GM12873 (cell line): ENCODE measurements at regions not wholly inside any gene's neighbourhood (a gene's known extent, or its start where the extent isn't known, plus 50 kb on each side); places are given as distances from the start of the nearest gene placed in this dataset.

Experiments used
- TF ChIP-seq, protein P1 (sequence below): IDR thresholded peaks from 2 replicates; pipeline ENCODE4 v1.5.1; 2012; ENCODE audit warnings: low read depth, mild to moderate bottlenecking, moderate library complexity, low read length, control low read depth; ENCODE audit not compliant: insufficient read depth; ENCODE audit errors: missing control alignments

DNA sequence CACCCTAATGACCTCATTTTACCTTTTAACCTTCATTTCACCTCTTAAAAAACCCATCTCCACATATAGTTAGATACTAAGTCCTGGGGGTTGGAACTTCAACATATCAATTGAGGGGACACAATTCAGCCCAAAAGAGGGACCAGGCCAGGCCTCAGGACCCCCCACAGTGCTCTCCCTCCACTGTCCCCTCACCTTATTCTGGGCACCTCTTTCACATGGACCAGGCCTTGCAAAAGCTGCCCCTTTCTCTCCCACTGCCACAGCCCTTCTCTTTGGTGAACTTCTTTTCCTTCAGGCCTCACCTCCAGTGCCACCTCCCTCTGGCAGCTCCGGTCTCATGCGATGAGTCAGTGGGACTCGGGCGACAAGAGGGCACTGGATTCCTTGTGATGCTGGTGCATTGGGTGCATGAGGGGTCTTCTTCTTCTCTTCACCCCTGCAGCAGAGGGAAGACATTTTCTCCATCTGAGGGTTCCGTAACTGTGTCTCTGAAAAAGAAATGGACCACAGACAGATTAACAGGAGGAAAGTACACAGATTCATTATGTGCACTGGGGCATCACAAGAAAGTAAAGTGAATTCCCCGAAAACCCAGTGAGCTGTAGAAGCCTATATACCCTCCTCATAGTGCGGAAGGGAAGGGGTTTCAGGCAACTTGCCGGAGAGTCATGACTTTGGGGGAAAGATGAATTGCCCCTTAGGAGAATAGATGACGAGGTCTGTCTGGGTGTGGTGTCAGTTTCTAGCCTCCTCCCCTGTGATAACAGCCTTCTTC, 288.7 kb upstream of the IGFBP3 start:
- TF ChIP-seq, protein P1, sequence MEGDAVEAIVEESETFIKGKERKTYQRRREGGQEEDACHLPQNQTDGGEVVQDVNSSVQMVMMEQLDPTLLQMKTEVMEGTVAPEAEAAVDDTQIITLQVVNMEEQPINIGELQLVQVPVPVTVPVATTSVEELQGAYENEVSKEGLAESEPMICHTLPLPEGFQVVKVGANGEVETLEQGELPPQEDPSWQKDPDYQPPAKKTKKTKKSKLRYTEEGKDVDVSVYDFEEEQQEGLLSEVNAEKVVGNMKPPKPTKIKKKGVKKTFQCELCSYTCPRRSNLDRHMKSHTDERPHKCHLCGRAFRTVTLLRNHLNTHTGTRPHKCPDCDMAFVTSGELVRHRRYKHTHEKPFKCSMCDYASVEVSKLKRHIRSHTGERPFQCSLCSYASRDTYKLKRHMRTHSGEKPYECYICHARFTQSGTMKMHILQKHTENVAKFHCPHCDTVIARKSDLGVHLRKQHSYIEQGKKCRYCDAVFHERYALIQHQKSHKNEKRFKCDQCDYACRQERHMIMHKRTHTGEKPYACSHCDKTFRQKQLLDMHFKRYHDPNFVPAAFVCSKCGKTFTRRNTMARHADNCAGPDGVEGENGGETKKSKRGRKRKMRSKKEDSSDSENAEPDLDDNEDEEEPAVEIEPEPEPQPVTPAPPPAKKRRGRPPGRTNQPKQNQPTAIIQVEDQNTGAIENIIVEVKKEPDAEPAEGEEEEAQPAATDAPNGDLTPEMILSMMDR, result no peak

DNA sequence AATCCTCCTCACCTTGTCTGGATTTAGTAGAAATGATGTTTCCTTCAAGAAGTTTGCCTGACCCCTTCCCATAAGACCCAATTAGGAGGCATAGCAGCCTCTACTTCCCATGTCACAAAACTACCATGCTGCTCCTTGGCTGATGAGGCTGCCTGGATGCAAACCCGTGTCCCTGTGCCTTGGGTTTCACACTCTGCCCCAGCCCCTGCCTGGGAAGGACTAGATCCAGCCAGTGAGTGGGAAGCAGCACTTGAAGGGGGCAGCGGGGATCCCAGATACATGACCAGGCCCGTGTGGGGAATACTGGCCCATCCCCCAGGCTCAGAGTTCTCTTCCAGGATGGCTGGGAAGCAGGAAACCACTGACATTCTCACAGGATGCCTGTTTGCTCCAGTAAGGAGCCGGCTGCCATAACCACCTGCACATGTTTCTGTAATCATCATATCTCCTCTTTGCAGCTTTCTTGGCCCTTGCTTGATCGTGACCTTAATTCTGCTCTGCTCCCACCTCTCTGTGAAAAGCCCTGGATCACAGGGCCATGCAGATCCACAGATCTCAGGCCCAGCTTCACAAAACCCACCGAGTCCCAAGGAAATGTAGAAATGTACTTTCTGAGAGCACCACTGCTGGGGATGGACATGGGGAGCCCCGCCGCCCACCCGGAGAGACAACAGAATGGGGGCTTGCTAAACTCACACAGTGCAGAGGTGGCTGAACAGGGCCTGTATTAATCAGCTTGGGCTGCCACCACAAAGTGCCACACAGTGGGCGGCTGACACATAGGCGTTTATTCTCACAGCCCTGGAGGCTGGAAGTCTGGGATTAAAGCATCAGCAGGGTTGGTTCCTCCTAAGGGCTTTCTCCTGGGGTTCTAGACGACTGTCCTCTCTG, 287.8 kb upstream of the IGFBP3 start:
- TF ChIP-seq, protein P1, result no peak

DNA sequence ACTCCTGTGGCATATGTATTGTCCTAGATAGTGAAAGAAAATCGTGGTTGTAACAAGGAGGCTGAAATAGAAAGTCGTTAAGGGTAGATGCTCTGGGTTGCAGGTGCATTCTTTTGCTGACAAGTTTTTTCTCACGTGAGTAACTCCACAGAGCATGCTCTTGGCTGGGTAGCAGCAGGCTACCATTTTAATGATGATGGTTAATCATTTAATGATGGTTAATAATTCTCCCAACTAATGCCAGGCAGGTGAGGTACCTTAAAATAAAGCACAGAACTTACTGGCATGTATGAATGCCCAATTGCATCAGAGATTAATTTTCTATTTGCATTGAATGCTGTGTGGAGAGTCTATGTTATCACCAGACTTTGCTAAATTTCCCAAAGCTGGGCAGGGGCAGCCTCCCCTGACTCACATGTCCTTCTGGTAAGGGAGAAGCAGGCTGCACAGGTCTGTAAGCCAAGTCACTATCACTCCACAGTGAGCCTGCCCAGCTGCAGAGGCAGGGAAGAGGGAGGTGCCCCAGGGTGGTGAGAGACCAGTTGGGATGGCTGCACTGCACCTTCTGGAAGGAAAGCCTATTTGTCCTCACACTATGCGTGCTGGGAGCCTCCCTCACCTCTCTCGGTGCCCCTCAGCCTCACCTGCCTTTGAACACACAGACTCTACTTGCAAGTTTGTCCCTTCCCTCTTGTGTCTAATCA, 287.0 kb upstream of the IGFBP3 start:
- TF ChIP-seq, protein P1, result no peak

DNA sequence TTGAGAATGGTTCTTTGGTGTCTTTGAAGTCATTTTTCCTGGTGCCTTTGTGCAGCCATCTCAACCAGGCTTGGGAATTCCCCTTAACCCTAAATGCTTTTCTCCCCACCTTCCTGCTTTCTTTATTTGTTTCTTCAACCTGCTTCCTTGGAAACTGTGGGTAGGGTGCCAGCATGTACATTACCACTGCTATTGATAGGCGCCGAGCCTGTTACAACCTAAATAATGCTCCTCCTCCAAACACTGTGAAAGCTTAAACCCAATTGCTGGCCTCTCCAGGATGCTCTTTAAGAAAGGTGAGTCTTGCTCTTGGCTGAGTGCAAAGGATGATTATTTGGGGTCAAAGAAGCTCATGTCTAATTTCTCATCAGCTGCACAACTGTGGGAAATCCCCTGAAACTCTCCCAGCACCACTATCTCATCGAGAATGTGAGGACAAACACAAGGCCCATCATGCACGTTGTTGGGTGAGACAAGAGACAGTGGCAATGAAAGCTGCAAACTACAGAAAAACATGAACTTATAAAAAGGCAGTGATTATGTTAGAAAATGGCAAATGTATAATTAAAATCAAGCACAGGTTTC, 285.5 kb upstream of the IGFBP3 start:
- TF ChIP-seq, protein P1, result no peak

DNA sequence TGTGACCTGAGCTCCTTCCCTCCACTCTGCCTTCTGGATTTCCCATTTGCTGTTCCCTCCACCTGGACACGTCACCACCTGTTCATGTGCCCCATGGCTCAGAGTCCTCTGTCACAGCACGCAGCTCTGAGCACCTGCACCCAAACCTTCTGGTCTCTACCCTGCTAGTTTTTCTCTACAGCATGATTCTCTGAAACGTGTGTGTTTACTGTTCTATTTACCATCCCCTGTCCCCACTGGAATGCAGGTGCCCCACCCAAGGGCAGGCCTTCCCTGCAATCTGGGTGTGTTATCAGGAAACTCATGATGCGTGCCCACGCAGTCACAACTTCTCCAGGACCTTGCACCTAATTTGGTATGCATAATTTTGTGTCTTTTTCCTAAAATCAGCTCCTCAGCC, 284.4 kb upstream of the IGFBP3 start:
- TF ChIP-seq, protein P1, result no peak

DNA sequence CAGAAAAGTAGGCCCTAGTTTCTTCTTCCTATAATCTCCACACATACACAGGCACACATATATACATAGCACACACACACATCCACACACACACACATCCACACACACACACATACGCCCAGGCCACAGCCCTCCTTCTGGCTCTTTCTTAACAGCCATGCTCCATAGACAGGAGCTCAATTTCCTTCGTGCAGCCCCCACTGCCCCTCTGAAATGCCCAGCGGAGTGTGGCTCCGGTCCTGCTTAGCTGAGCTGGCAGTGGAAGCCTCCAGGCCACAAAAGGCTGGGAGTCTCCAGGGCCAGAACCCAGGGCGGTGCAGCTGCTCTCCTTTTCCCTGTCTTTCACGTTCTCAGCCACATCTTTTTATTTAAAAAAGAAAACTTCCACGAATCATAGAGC, 282.9 kb upstream of the IGFBP3 start:
- TF ChIP-seq, protein P1, result no peak

DNA sequence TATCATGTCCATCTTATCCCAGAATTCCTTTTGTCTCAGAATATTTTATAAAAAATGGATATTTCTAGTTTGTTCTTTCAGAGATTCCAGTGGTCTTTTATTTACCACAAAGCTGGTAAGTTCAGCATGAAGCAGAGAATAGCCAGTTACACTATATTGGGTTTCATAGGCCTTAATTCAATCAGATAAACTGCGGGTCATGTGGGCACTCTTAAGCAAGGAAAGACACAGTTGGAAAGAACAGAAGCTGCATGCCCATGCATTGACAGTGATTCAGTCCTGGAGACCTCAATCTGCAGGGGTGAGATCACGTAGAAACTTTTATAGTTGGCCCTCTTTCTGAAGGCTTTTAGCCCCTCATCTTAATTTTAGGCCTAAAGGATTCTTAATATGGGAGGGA, 281.3 kb upstream of the IGFBP3 start:
- TF ChIP-seq, protein P1, result no peak
